ENCODE measurements at regions not wholly inside any gene's neighbourhood (a gene's known extent, or its start where the extent isn't known, plus 50 kb on each side); places are given as distances from the start of the nearest gene placed in this dataset.
"Not testable (repeated sequence)": the region's sequence is repeated elsewhere in the genome, so short reads cannot be mapped to it uniquely, and the experiment has no call there.

DNA sequence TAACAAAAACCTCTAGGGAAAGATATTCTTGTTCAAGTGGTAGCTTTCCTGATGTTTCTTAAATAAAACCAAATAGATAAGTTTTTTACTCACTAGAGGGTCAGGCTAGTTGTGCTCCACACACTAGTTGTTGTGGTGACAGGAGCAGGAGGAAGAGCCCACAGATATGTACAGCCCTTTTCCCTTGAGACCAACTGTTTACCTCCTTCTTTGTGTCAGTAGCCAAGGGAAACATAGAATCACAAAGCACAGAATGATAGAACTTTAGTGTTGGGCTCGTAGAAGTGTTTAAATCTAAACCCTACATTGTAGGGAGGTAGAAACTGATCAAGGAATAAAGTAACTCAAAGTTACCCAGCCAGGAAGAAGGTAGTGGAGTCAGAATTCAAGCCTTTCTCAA lies 309.0 kb downstream of the CTH start:
- in situ Hi-C loops (cut with HindIII; ENCODE audit: low pct_ligation_motif_present, low pct_unique_long_range_greater_than_20kb, low sequenced_read_pairs): no loop called here
- DNase-seq: no peak

DNA sequence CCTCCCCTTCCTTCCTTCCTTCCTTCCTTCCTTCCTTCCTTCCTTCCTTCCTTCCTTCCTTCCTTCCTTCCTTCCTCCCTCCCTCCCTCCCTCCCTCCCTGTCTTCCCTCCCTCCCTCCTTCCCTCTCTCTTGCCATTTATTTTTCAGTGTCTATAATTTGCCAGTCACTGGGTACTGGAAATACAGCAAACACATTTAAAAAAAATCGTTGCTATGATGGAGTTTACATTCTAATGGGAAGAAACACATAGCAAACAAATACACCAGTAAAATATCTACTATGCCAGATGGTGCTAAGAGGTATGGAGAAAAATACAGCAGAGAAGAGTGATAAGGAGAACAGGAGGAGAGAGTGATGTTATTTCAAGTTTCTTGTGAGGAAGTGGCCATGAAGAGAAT lies 309.5 kb downstream of the CTH start:
- in situ Hi-C loops (cut with HindIII; ENCODE audit: low pct_ligation_motif_present, low pct_unique_long_range_greater_than_20kb, low sequenced_read_pairs): no loop called here
- DNase-seq: no peak

DNA sequence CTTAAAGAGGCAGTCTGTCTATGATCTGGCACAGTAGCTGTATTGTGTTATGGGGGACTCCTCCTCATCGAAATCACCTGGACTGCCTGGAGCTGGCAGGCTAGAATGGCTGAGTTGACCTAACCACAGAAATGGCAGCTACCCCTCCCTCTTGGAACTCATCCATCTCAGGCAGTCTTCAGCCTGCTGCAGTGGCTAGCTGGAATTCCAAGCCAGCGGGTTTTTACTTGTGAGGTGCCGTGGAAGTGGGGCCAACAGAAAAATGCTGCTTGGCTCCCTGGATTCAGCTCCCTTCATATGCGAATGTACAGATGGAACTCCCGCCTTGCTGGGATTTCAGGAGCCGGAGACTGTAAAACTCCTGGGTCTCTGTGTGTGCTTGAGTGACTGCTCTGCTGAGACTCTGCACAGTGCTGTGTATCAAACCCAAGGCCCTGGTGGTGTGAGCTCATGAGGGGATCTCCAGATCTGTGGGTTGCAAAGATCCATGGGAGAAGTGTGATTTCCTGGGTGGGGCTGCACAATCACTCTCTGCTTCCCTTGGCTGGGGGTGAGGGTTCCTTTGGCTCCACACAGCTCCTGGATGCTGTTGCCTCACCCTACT lies 316.9 kb downstream of the CTH start:
- no peak for DNase-seq
- in situ Hi-C loops (cut with HindIII; ENCODE audit: low pct_ligation_motif_present, low pct_unique_long_range_greater_than_20kb, low sequenced_read_pairs): no loop called here

DNA sequence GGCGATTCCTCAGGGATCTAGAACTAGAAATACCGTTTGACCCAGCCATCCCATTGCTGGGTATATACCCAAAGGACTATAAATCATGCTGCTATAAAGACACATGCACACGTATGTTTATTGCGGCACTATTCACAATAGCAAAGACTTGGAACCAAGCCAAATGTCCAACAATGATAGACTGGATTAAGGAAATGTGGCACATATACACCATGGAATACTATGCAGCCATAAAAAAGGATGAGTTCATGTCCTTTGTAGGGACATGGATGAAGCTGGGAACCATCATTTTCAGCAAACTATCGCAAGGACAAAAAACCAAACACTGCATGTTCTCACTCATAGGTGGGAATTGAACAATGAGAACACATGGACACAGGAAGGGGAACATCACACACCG lies 311.1 kb downstream of the PTGER3 start:
- in situ Hi-C loops (cut with HindIII; ENCODE audit: low pct_ligation_motif_present, low pct_unique_long_range_greater_than_20kb, low sequenced_read_pairs): not testable (repeated sequence)

DNA sequence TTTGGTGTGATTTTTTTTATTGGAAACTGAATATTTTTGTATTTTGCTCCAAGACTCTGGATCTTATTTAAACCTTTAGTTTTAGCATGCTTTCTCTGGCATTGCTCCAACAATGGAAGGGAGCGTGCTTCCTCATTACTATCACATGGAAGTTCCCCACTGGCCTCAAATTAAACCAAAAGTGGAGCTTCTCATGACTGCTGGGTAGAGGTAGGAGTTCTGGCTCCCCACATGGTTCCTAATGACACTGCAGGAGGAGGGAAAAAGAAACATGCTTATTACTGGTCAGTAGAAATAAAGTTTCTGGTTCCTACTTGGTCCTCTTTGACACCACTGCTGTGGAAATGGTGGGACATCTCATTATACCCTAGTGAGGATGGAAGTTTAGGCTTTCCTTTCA lies 310.5 kb downstream of the PTGER3 start:
- DNase-seq: no peak
- in situ Hi-C loops (cut with HindIII; ENCODE audit: low pct_ligation_motif_present, low pct_unique_long_range_greater_than_20kb, low sequenced_read_pairs): no loop called here

More for the DNA sequence above, 311.1 kb downstream of the PTGER3 start:
- not testable (repeated sequence) for DNase-seq

DNA sequence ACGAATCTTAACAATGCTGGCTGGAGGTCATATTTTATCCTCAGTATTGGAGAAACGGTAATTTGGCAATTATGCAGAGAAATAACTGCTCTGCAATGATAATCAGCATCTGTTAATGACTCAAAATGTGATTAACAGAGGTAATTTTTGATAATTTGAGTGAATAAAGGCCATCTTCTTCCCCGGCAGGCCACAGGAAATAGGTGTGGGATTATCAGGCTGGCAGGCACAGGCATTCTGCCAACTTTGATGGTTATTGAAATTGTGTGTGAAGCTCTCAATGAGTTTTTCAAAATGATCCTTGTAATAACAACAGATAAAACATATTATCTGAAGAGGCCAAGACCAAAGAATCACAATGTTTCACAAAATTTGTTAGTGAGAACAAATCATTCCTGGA lies 309.0 kb downstream of the PTGER3 start:
- no peak for DNase-seq
- in situ Hi-C loops (cut with HindIII; ENCODE audit: low pct_ligation_motif_present, low pct_unique_long_range_greater_than_20kb, low sequenced_read_pairs): no loop called here

DNA sequence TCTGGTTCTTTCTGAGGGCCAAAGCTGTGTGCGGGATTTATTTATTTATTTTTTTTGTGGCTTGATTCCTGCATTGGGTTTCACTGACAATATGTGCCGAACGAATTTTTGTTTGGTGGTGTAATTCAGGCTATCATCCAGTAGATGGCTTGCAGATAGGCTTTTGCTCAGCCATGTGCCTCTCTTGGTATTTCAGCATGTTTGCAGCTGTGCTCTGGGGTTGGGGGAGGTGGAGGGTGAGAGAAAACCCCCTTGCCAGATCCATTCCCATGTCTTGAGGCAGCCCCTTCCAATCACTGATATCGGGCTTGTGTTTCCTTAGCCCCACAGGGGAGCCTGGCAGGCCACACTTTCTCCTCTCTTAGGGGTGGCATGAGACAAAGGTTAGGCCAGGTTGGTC lies 302.4 kb downstream of the PTGER3 start:
- in situ Hi-C loops (cut with HindIII; ENCODE audit: low pct_ligation_motif_present, low pct_unique_long_range_greater_than_20kb, low sequenced_read_pairs): no loop called here
- DNase-seq: peak; percentile 1

DNA sequence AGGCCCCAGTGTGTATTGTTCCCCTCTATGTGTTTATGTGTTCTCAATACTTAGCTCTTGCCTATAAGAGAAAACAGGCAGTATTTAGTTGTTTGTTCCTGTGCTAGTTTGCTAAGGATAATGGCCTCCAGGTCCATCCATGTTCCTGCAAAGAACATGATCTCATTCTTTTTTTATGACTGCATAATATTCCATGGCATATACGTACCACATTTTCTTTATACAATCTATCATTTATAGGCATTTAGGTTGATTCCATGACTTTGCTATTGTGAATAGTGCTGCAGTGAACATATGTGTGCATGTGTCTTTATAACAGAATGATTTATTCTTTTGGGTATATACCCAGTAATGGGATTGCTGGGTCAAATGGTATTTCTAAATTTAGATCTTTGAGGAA lies 301.6 kb downstream of the PTGER3 start:
- DNase-seq; in situ Hi-C loops (cut with HindIII; ENCODE audit: low pct_ligation_motif_present, low pct_unique_long_range_greater_than_20kb, low sequenced_read_pairs): not testable (repeated sequence)

DNA sequence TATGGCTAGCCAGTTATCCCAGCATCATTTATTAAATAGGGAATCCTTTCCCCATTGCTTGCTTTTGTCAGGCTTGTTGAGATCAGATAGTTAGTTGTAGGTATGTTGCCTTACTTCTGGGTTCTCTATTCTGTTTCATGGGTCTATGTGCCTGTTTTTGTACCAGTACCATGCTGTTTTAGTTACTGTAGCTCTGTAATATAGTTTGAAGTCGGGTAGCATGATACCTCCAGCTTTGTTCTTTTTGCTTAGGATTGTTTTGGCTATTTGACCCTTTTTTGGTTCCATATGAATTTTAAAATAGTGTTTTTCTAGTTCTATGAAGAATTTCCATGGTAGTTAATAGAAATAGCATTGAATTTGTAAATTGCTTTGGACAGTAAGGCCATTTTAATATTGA lies 300.5 kb downstream of the PTGER3 start:
- in situ Hi-C loops (cut with HindIII; ENCODE audit: low pct_ligation_motif_present, low pct_unique_long_range_greater_than_20kb, low sequenced_read_pairs); DNase-seq: not testable (repeated sequence)

DNA sequence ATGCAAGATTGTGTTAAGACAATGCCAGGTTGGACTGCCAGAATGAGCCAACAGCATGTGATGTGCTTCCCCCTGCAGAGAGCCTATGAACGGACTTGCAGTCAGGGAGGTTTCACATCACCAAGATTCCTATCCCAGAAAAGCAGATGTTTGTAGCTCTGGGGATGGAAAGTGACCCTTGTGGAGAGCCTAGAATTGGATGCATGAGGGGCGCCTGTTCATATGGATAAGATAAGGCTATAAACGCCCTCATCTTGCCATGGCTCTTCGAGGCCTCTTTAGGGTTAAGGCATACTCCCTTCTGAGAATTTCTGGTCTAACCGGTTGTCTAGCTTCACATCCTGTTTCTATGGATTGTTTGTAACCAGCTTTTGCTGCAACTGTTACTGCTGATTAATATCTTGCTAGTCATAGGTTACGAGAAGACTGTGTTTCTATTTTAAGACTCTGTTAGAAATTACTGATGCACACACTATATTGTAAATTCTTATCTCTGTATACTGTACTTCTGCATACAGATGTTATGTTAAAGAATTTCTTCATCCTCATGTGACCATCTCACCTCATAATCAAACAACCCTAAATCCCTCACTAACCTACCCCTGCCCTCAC lies 295.8 kb downstream of the PTGER3 start:
- in situ Hi-C loops (cut with HindIII; ENCODE audit: low pct_ligation_motif_present, low pct_unique_long_range_greater_than_20kb, low sequenced_read_pairs); DNase-seq: not testable (repeated sequence)

DNA sequence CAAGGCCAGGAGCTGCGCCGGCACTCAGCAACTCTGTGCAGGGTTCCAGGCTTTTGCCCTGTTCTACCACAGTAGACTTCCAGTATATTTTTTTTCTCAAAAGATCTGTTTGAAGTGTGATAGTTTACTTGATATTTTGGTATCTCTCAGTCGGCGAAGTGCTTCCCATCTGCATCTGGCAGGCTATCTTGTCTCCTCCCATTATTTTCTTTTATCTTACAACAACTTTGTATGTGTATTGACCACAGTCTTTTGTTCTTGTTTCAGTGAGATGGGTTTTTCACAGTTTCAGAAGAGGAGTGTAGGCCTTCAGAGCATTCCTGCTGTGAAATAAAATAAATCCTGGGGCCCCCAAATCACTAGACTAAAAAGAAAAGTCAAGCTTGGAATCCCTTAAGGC lies 292.9 kb downstream of the PTGER3 start:
- in situ Hi-C loops (cut with HindIII; ENCODE audit: low pct_ligation_motif_present, low pct_unique_long_range_greater_than_20kb, low sequenced_read_pairs): no loop called here
- no peak for DNase-seq

DNA sequence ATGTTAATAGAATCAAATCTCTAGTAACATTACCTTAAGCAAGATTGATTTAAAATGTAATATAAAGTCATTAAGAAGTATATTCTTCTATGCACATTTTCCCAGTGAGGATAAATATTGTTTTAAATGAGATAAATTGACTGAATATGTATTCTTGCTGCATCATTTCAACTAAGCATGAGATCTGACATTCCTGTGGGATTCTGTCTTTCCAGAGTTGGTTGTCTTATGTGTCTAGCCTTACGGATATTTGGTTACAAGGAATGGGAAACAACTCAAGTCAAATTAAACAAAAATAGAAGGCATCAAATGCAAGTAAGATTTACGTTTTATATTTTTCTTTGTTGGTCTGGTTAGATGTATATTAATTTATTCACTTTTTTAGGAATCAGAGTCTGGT lies 287.5 kb downstream of the PTGER3 start:
- no peak for DNase-seq
- in situ Hi-C loops (cut with HindIII; ENCODE audit: low pct_ligation_motif_present, low pct_unique_long_range_greater_than_20kb, low sequenced_read_pairs): no loop called here

DNA sequence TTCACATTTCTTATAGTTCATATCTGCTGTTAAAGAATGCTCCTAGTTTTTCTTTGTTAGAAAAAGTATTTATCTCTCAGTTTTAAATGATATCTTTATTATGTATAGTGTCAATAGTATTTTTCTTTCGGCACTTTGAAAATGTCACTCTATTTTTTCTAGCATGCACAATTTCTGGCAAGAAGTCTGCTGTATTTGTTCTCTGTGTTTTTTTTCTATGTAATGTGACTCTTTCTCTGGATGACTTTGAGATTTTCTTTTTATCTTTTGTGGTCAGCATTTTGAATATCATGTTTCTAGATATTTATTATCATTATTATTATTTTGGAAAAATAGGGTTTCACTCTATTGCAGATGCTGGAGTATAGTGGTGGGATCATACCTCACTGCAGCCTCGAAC lies 285.2 kb downstream of the PTGER3 start:
- in situ Hi-C loops (cut with HindIII; ENCODE audit: low pct_ligation_motif_present, low pct_unique_long_range_greater_than_20kb, low sequenced_read_pairs): no loop called here
- DNase-seq: no peak

DNA sequence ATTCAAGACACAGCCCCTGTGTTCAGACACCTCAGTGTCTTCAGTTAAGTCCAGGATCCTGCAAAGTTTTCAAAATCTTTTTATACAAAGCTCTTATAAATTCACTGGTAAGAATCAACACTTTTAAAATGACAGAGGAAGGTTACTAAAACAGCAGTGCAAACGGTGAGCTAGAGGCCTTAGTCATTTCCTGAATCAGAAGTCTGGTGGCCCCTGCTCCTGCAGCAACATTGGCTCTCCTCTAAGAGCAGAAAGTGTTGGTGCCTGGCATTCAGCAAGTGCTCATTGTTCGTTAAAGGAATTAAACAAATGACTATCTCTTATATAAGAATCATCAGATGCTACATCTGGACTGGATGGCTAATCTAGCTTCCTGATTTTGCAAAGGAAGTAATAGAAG lies 282.9 kb downstream of the PTGER3 start:
- in situ Hi-C loops (cut with HindIII; ENCODE audit: low pct_ligation_motif_present, low pct_unique_long_range_greater_than_20kb, low sequenced_read_pairs): no loop called here
- DNase-seq: no peak

DNA sequence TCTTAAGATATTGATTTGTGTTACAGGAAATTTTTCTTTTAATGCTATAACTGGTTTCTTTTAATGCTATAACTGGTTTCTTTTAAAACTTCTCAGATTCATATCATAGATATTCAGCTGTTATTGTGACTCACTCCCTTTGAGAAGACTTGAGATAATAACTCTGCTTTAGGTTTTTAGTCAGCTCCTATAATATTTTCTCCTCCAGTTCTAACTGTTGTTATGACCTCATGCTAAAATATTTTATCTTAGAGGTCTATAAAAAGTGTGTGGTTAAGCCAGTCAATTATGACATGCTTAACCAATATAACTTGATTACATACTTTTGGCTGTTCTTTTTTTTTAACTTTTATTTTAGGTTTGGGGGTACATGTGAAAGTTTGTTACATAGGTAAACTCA lies 280.2 kb downstream of the PTGER3 start:
- DNase-seq: no peak
- in situ Hi-C loops (cut with HindIII; ENCODE audit: low pct_ligation_motif_present, low pct_unique_long_range_greater_than_20kb, low sequenced_read_pairs): no loop called here

DNA sequence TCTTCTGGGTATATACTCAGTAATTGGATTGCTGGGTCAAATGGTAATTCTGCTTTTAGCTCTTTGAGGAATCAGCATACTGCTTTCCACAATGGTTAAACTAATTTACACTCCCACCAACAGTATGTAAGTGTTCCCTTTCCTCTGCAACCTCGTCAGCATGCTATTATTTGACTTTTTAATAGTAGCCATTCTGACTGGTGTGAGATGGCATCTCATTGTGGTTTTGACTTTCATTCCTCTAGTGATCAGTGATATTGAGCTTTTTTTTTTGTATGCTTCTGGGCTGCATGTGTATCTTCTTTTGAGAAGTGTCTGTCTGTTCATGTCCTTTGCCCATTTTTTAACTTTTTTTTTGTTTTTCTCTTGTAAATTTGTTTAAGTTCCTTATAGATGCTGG lies 279.4 kb downstream of the PTGER3 start:
- no peak for DNase-seq
- in situ Hi-C loops (cut with HindIII; ENCODE audit: low pct_ligation_motif_present, low pct_unique_long_range_greater_than_20kb, low sequenced_read_pairs): no loop called here

DNA sequence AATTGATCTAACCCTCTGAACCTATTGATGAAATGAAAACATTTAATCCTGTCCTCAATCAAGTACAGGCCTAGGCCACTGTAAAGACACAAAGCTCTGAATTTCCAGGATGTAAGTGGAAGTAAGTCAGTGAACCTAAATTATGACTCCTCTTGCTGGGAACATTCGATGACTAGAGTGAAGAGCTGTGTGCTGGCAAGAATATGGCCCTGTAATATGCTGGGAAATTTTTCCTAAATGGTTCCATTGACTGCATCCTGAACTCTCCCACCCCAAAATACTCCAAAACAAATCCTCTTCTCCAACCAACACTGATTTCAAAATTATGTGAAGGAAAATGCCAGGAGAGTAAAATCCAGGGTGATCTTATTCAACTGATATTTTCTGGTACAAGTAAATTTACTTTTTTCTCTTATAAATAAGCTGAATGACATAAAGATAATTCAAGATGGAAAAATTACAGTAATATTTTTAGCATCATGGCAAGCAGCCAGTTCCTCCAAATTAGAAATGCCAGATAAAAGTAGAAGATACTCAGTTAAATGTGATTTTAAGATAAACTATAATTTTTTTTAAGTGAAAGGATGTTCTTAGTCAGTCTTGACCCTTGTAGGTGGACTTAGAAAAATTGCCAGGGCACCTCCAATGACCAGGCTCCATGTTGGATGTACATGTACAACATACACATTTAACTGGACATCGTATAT lies 269.4 kb downstream of the PTGER3 start:
- in situ Hi-C loops (cut with HindIII; ENCODE audit: low pct_ligation_motif_present, low pct_unique_long_range_greater_than_20kb, low sequenced_read_pairs): no loop called here
- no peak for DNase-seq

DNA sequence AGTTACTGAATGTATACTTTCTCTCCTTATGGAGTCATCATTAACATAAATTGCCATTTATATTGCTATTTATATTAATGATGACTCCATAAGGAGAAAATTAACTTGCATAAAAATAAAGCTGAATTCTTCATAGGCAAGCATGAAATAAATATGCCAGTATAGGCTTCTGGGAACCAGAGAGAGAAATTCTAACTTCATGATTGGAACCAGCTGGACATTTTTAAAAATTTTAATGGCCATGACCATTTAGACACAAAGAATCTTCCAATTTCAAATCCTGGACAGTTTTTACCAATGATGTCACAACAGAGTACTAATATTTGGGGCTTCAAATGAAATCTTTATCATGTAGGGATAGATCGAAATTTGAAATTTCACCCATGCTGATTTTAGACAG lies 268.7 kb downstream of the PTGER3 start:
- in situ Hi-C loops (cut with HindIII; ENCODE audit: low pct_ligation_motif_present, low pct_unique_long_range_greater_than_20kb, low sequenced_read_pairs): no loop called here
- no peak for DNase-seq

DNA sequence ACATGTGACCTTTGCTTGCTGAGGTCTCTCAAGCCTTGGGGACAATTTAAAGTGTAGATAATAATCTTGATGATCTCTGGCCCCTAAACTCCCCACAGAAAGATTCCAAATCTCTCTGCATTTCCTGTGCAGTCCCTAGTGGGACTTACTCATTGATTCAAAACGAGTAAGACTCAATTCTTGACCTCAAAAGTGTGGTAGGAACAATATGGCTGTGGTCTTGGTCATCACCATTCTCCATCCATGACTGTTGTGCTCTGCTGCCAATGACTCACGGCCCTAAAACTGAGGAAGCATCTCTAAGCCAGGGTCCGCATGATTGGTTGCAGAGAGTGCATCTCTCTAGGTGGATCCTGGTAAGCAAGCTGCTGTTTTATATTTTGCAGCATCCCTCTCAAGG lies 268.0 kb downstream of the PTGER3 start:
- in situ Hi-C loops (cut with HindIII; ENCODE audit: low pct_ligation_motif_present, low pct_unique_long_range_greater_than_20kb, low sequenced_read_pairs): no loop called here
- no peak for DNase-seq

DNA sequence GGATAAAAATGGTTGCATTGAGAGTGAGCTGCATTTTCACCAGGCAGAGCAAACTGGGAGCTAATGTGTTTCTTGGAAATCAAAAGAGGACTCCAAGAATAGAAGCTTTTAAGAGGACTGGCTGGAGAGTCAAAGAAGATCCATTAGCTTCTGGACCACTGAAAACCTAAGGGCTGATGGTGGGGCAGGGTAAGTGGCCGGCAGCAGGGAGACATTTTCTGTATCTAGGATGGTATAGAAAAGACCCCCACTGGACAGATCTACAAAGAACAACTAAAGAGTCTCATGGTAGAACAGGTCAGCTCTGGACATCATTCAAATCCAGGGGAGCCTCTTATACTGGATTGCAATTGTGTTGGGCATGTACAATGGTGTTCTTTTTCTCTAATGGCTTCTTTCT lies 262.3 kb downstream of the PTGER3 start:
- in situ Hi-C loops (cut with HindIII; ENCODE audit: low pct_ligation_motif_present, low pct_unique_long_range_greater_than_20kb, low sequenced_read_pairs): no loop called here
- DNase-seq: no peak

Measured in ACHN (cell line).